OCI-LY1 (cell line): ENCODE measurements at regions not wholly inside any gene's neighbourhood (a gene's known extent, or its start where the extent isn't known, plus 50 kb on each side); places are given as distances from the start of the nearest gene placed in this dataset.
"Not testable (repeated sequence)": the region's sequence is repeated elsewhere in the genome, so short reads cannot be mapped to it uniquely, and the experiment has no call there.

Source experiments
- H2AFZ ChIP-seq: fragments of 200-600 bp; sonication (generic), shearing (Covaris generic); 2 replicates; pipeline ENCODE4 v1.6.0; 2014; ENCODE audit warnings: antibody characterized with exemption, mild to moderate bottlenecking, low read length
- H3F3A ChIP-seq: fragments of 200-600 bp; sonication (generic), shearing (Covaris generic); 2 replicates; pipeline ENCODE4 v1.6.0; 2014; ENCODE audit warnings: mild to moderate bottlenecking, antibody characterized with exemption, low read length, moderate library complexity; ENCODE audit not compliant: insufficient read depth
- H3K27ac ChIP-seq: fragments of 200-600 bp; sonication (generic); 2 replicates; pipeline ENCODE4 v1.5.1; 2014; ENCODE audit warnings: low read length, mixed run types, mild to moderate bottlenecking, low read depth; ENCODE audit not compliant: poor library complexity, severe bottlenecking
- H3K27me3 ChIP-seq: fragments of 200-600 bp; sonication (generic); 2 replicates; pipeline ENCODE4 v1.6.0; 2014; ENCODE audit warnings: antibody characterized with exemption, mild to moderate bottlenecking, low read length, moderate library complexity; ENCODE audit not compliant: insufficient read depth
- H3K36me3 ChIP-seq: fragments of 200-600 bp; sonication (generic); 2 replicates; pipeline ENCODE4 v1.6.1; 2014; ENCODE audit warnings: mild to moderate bottlenecking, antibody characterized with exemption, low read length, moderate library complexity, mixed read lengths; ENCODE audit not compliant: insufficient read depth
- H3K4me1 ChIP-seq: fragments of 200-600 bp; sonication (generic); 2 replicates; pipeline ENCODE4 v1.5.1; 2014; ENCODE audit warnings: mild to moderate bottlenecking, low read length, moderate library complexity; ENCODE audit not compliant: insufficient read depth, severe bottlenecking
- H3K4me2 ChIP-seq: fragments of 200-600 bp; sonication (generic), shearing (Covaris generic); 2 replicates; pipeline ENCODE4 v1.6.1; 2014; ENCODE audit warnings: low read length
- H3K4me3 ChIP-seq: fragments of 200-600 bp; sonication (generic); 2 replicates; pipeline ENCODE4 v1.5.1; 2014; ENCODE audit warnings: low read length, low read depth, mild to moderate bottlenecking, mixed read lengths; ENCODE audit not compliant: poor library complexity, severe bottlenecking
- H3K79me2 ChIP-seq: fragments of 200-600 bp; shearing (Covaris generic); 2 replicates; pipeline ENCODE4 v1.6.1; 2016; ENCODE audit warnings: mixed run types, low read length, mixed read lengths; ENCODE audit not compliant: insufficient read depth
- H3K9ac ChIP-seq: fragments of 200-600 bp; sonication (generic), shearing (Covaris generic); 2 replicates; pipeline ENCODE4 v1.6.1; 2014; ENCODE audit warnings: mild to moderate bottlenecking, low read length, mixed read lengths
- H3K9me2 ChIP-seq: fragments of 200-600 bp; sonication (generic), shearing (Covaris generic); 2 replicates; pipeline ENCODE4 v1.6.1; 2014; ENCODE audit warnings: low read depth, mild to moderate bottlenecking, low read length, mixed read lengths
- H3K9me3 ChIP-seq: fragments of 200-600 bp; shearing (Covaris generic); 2 replicates; pipeline ENCODE4 v1.6.1; 2014; ENCODE audit warnings: low read length, mixed read lengths
- H4K20me1 ChIP-seq: fragments of 200-600 bp; sonication (generic), shearing (Covaris generic); 2 replicates; pipeline ENCODE4 v1.6.0; 2016; ENCODE audit warnings: mild to moderate bottlenecking, low read length; ENCODE audit not compliant: insufficient read depth
- EZH2 ChIP-seq: fragments of 200-600 bp; sonication (generic), shearing (Covaris generic); IDR thresholded peaks from 2 replicates; pipeline ENCODE4 v1.8.0; 2017; ENCODE audit warnings: borderline replicate concordance, mixed run types, mild to moderate bottlenecking, antibody characterized with exemption, low read length, moderate library complexity, mixed read lengths
- TF ChIP-seq, protein P1 (sequence below): fragments of 200-600 bp; sonication (generic), shearing (Covaris generic); IDR thresholded peaks from 2 replicates; pipeline ENCODE4 v1.5.1; 2017; ENCODE audit warnings: mild to moderate bottlenecking, antibody characterized with exemption, low read length, moderate library complexity, mixed read lengths

DNA sequence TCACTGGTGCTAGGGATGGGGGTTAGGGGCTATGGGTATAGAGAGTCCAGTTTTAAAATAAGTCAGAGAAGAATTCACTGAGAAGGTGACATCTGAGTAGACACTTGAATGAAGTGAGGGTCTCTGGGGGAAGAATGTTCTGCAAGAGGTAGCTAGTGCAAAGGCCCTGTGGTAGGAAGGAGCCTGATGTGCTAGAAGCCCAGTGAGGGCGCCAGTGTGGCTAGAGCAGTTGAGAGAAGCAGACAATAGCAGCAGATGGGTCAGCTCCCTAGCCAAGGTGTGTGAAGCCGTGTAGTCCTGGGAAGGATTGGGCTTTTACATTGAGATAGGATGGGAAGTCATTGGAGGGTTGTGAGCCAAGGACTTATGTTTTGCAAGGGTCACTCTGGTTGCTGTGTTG is 105.8 kb upstream of the PELI1 start:
- H2AFZ ChIP-seq, result no peak overlapping the region
- no peaks in the 10 kb centered on the region for H3K9me2 ChIP-seq
- no peaks in the 10 kb centered on the region for H3F3A ChIP-seq
- H3K4me2 ChIP-seq, result no peak overlapping the region
- no peaks in the 10 kb centered on the region for H3K27me3 ChIP-seq
- H3K4me1 ChIP-seq, result no peaks in the 10 kb centered on the region
- H4K20me1 ChIP-seq, result no peaks in the 10 kb centered on the region
- no peak overlapping the region for H3K27ac ChIP-seq
- no peak overlapping the region for H3K4me3 ChIP-seq
- no peaks in the 10 kb centered on the region for H3K79me2 ChIP-seq
- H3K9me3 ChIP-seq, result no peaks in the 10 kb centered on the region
- H3K36me3 ChIP-seq, result peaks cover 7% of the 10 kb centered on the region; the same call in 1 of the 2 replicates
- no peak overlapping the region for H3K9ac ChIP-seq
- TF ChIP-seq EZH2, result no peak
- TF ChIP-seq, protein P1, sequence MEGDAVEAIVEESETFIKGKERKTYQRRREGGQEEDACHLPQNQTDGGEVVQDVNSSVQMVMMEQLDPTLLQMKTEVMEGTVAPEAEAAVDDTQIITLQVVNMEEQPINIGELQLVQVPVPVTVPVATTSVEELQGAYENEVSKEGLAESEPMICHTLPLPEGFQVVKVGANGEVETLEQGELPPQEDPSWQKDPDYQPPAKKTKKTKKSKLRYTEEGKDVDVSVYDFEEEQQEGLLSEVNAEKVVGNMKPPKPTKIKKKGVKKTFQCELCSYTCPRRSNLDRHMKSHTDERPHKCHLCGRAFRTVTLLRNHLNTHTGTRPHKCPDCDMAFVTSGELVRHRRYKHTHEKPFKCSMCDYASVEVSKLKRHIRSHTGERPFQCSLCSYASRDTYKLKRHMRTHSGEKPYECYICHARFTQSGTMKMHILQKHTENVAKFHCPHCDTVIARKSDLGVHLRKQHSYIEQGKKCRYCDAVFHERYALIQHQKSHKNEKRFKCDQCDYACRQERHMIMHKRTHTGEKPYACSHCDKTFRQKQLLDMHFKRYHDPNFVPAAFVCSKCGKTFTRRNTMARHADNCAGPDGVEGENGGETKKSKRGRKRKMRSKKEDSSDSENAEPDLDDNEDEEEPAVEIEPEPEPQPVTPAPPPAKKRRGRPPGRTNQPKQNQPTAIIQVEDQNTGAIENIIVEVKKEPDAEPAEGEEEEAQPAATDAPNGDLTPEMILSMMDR, result no peak

DNA sequence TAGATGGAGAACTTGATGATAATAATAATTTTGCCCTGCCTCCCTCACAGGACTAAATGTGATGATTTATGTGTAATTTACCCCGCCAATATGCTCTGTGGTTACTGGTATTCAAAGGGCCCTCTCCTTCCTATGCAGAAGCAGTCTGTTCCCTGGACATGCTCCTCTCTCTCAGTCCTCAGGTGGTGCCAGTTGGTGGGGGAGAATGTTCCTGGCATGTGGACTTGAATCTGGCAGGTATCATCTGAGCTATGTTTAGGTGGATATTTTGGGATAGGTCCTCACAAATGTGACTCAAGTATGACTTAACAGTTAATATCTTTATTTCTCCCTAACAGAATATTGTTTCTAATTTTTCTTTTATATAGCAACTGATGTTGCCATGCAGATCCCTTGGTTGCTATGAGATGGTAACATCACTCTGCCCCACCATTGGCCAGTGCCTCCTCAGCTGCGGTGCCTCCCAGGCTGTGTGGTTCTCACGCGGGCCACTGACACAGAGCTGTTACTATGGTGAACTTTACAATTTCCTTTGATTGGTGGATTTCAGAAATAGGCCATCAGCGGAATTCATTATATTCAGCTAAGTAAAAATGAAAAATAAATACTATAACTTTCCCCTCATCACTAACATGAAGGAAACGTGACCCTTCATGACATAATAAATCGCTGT is 106.7 kb upstream of the PELI1 start:
- Histone ChIP-seq H3K4me1 (no peaks in the 10 kb centered on the region), H3F3A (no peaks in the 10 kb centered on the region), H3K9ac (no peak overlapping the region), H3K4me2 (no peak overlapping the region), H2AFZ (no peak overlapping the region), H3K27me3 (no peaks in the 10 kb centered on the region), H3K79me2 (no peaks in the 10 kb centered on the region), H3K4me3 (no peak overlapping the region), H4K20me1 (no peaks in the 10 kb centered on the region), H3K27ac (no peak overlapping the region), H3K36me3 (peaks cover 7% of the 10 kb centered on the region; the same call in 1 of the 2 replicates), H3K9me2 (no peaks in the 10 kb centered on the region), H3K9me3 (no peaks in the 10 kb centered on the region)
- TF ChIP-seq, protein P1, result no peak
- TF ChIP-seq EZH2, result no peak

DNA sequence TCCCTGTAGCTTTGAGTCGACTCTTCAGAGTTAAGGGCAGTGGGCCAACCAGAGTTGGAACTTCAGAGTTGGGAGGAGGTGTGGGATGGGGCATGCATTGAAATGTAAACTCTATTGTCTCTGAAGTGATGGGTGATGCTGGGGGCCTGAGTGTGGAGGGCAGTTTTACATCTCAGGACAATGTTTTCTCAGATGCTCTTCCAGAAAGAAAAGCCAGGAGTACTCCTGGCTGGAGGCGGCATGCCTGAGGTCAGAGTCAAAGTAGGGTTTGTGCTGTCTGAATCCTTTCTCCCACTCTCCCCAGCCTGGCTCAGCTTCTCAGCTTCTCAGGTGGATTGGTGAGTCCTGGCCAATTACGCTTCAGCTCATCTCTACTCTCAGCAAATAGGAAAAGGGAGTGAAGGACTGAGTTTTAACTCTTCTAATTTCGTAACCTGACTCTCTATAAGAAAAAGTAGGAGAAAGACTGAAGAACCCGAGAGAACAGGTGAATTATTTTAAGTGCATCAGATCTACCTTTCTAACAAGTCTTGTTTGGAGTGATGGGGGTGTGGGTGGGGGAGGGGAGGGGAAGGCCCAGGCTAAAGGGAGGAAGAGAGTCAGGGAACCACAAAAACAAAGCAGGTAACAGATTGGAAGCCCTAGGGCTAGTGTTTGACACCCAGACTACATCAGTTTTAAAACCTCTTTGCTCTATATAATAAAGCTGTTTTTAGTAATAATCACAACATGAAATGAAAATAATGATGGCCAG is 107.5 kb upstream of the PELI1 start:
- Histone ChIP-seq H3F3A (no peaks in the 10 kb centered on the region), H3K79me2 (no peaks in the 10 kb centered on the region), H4K20me1 (no peaks in the 10 kb centered on the region), H3K9ac (no peak overlapping the region), H2AFZ (no peak overlapping the region), H3K9me3 (no peaks in the 10 kb centered on the region), H3K27ac (no peak overlapping the region), H3K9me2 (no peaks in the 10 kb centered on the region), H3K36me3 (peaks cover 7% of the 10 kb centered on the region; the same call in 1 of the 2 replicates), H3K4me1 (no peaks in the 10 kb centered on the region), H3K27me3 (no peaks in the 10 kb centered on the region), H3K4me2 (no peak overlapping the region), H3K4me3 (no peak overlapping the region)
- TF ChIP-seq EZH2, result no peak
- TF ChIP-seq, protein P1, result no peak

DNA sequence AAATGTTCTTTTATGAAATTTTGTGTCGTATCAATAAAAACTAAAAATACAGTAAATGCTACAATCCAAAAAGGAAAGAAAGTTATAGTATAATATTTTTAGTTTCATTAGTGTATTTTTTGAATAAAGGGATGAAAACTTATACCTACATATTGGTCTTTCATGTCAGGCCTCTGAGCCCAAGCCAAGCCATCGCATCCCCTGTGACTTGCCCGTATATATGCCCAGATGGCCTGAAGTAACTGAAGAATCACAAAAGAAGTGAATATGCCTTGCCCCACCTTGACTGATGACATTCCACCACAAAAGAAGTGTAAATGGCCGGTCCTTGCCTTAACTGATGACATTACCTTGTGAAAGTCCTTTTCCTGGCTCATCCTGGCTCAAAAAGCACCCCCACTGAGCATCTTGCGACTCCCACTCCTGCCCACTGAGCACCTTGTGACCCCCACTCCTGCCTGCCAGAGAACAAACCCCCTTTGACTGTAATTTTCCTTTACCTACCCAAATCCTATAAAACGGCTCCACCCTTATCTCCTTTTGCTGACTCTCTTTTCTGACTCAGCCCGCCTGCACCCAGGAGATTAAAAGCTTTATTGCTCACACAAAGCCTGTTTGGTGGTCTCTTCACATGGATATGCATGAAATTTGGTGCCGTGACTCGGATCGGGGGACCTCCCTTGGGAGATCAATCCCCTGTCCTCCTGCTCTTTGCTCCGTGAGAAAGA is 108.2 kb upstream of the PELI1 start:
- not testable (repeated sequence) for H3K9ac ChIP-seq, H3K36me3 ChIP-seq, H3K27ac ChIP-seq, H3K27me3 ChIP-seq, H3K4me2 ChIP-seq, H4K20me1 ChIP-seq, H3K9me2 ChIP-seq, H3F3A ChIP-seq, H3K9me3 ChIP-seq, H3K4me1 ChIP-seq, H2AFZ ChIP-seq, H3K79me2 ChIP-seq, H3K4me3 ChIP-seq

DNA sequence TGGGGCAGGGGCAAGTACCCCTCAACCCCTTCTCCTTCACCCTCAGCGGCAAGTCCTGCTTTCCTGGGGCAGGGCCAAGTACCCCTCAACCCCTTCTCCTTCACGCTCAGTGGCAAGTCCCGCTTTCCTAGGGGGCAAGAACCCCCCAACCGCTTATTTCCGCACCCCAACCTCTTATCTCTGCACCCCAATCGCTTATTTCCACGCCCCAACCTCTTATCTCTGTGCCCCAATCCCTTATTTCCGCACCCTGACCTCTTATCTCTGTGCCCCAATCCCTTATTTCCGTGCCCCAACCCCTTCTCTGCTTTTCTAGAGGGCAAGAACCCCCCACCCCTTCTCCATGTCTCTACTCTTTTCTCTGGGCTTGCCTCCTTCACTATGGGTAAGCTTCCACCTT is 109.2 kb upstream of the PELI1 start:
- H3K4me3 ChIP-seq, H3K9me2 ChIP-seq, H2AFZ ChIP-seq, H3K27me3 ChIP-seq, H3K4me2 ChIP-seq, H3K4me1 ChIP-seq, H3K36me3 ChIP-seq, H3K79me2 ChIP-seq, H3F3A ChIP-seq, H4K20me1 ChIP-seq, H3K9me3 ChIP-seq, H3K27ac ChIP-seq, H3K9ac ChIP-seq: not testable (repeated sequence)
